PC-3 (cell line): ENCODE measurements at regions not wholly inside any gene's neighbourhood (a gene's known extent, or its start where the extent isn't known, plus 50 kb on each side); places are given as distances from the start of the nearest gene placed in this dataset.

Source experiments
- CTCF ChIP-seq: fragments of 300-600 bp; sonication (generic); conservative IDR thresholded peaks from 2 replicates; pipeline ENCODE4 v1.5.1; 2017; ENCODE audit warnings: antibody characterized with exemption, low read depth, mild to moderate bottlenecking, low read length
- EZH2phosphoT487 ChIP-seq: fragments of 300-600 bp; sonication (generic); IDR thresholded peaks from 2 replicates; pipeline ENCODE4 v1.6.1; 2018; ENCODE audit warnings: mild to moderate bottlenecking, antibody characterized with exemption, low read length, borderline replicate concordance

- TF ChIP-seq CTCF (no peak), EZH2phosphoT487 (no peak)
Measured at GRCh38 chrX:13376857-13377549, 57.1 kb upstream of the ATXN3L start.
